Naive thymus-derived CD4-positive, alpha-beta T cell (primary cell): ENCODE measurements at regions not wholly inside any gene's neighbourhood (a gene's known extent, or its start where the extent isn't known, plus 50 kb on each side); places are given as distances from the start of the nearest gene placed in this dataset.
"Not testable (repeated sequence)": the region's sequence is repeated elsewhere in the genome, so short reads cannot be mapped to it uniquely, and the experiment has no call there.

ENCODE experiments used
- ATAC-seq: fragments of 150-1000 bp; cut with Tn5 transposase; 2 replicates; pipeline ENCODE4 v1.10.0; 2021; ENCODE audit warnings: mild to moderate bottlenecking, moderate library complexity
- CTCF ChIA-PET: fragments of 350-600 bp; sonication (Branson Sonifier 250); formaldehyde crosslinking; loops from one replicate; lab custom pipeline; 2021; ENCODE audit warnings: antibody characterized with exemption; lab: Charles Lee
- POLR2A ChIA-PET: fragments of 350-600 bp; sonication (Branson Sonifier 250); formaldehyde crosslinking; loops from one replicate; lab custom pipeline; 2021; ENCODE audit warnings: antibody characterized with exemption, inconsistent platforms; lab: Charles Lee
- DNase-seq, 9 donors: peaks; one replicate each; pipeline versions ENCODE4 v3.0.0 to v3.0.0-alpha.2; 2020 to 2022; ENCODE audit warnings: mixed read lengths in 1 of 9
- H3K27ac ChIP-seq: one replicate; pipeline ENCODE4 v1.7.0; 2013; ENCODE audit warnings: mild to moderate bottlenecking, low read depth, low read length, moderate library complexity
- H3K27me3 ChIP-seq, 2 donors: one replicate each; pipeline ENCODE4 v1.7.0; 2013; ENCODE audit warnings: low read length in 2 of 2, mild to moderate bottlenecking in 2 of 2, moderate library complexity in 2 of 2; ENCODE audit not compliant: control insufficient read depth in 2 of 2, insufficient read depth in 2 of 2
- H3K36me3 ChIP-seq, 3 experiments: 1 replicate in 2 of 3; 2 replicates in 1 of 3; pipeline ENCODE4 v1.7.0; 2013; ENCODE audit warnings: low read length in 3 of 3, mild to moderate bottlenecking in 3 of 3, moderate library complexity in 1 of 3; ENCODE audit not compliant: insufficient read depth in 3 of 3, control insufficient read depth in 2 of 3
- H3K4me1 ChIP-seq, 2 donors: one replicate each; pipeline ENCODE4 v1.7.0; 2013; ENCODE audit warnings: low read length in 2 of 2, mild to moderate bottlenecking in 2 of 2, moderate library complexity in 1 of 2; ENCODE audit not compliant: control insufficient read depth in 2 of 2, insufficient read depth in 2 of 2
- H3K4me3 ChIP-seq: 2 replicates; pipeline ENCODE4 v1.7.0; 2013; ENCODE audit warnings: mild to moderate bottlenecking, low read length
- H3K9me3 ChIP-seq, 3 experiments: 1 replicate in 2 of 3; 2 replicates in 1 of 3; pipeline ENCODE4 v1.7.0; 2013; ENCODE audit warnings: low read length in 3 of 3; ENCODE audit not compliant: control insufficient read depth in 2 of 3
- H3K27ac Mint-ChIP-seq, 9 donors: one replicate each; pipeline ENCODE4 v1.8.0; 2020 to 2022; ENCODE audit warnings: mixed read lengths in 9 of 9, mild to moderate bottlenecking in 8 of 9, moderate library complexity in 5 of 9, inconsistent platforms in 2 of 9
- H3K27me3 Mint-ChIP-seq, 5 donors: one replicate each; pipeline ENCODE4 v1.8.0; 2021 to 2022; ENCODE audit warnings: mixed read lengths in 5 of 5, mild to moderate bottlenecking in 1 of 5
- H3K36me3 Mint-ChIP-seq, 5 donors: one replicate each; pipeline ENCODE4 v1.8.0; 2020 to 2022; ENCODE audit warnings: mixed read lengths in 5 of 5, mild to moderate bottlenecking in 3 of 5, inconsistent platforms in 1 of 5
- H3K4me1 Mint-ChIP-seq, 7 donors: one replicate each; pipeline ENCODE4 v1.8.0; 2020 to 2022; ENCODE audit warnings: mixed read lengths in 7 of 7, mild to moderate bottlenecking in 3 of 7, inconsistent platforms in 1 of 7
- H3K4me3 Mint-ChIP-seq, 10 donors: one replicate each; pipeline ENCODE4 v1.8.0; 2020 to 2022; ENCODE audit warnings: mild to moderate bottlenecking in 10 of 10, mixed read lengths in 10 of 10, moderate library complexity in 6 of 10, inconsistent platforms in 2 of 10
- H3K9me3 Mint-ChIP-seq, 11 donors: one replicate each; pipeline ENCODE4 v1.8.0; 2020 to 2022; ENCODE audit warnings: mixed read lengths in 11 of 11, mild to moderate bottlenecking in 4 of 11, inconsistent platforms in 1 of 11, moderate library complexity in 1 of 11
- intact Hi-C, 2 donors: fragments of 100-400 bp; cut with micrococcal nuclease; formaldehyde crosslinking; loops; one replicate each; pipeline ENCODE4 v1.15.1; 2023

DNA sequence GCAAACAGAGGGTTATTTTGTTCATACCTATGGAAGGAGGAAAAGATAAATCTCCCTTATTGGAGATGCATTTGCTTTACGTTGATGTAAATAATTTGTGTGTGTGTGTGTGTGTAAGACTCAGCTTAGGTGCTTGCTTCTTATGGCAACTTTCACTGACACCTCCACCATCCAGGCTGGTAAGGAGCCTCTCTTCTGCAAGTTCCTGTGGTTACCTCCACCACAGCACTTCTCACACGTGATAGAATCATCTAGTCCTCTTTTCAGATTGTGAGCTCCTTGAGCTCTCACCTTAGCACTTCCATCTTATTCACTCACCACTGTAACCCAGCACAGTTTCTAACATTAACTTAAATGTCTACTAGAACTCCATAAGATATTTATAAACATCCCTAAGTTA lies 553.7 kb downstream of the FGF13 start:
- ChIA-PET CTCF (no interaction called here), POLR2A (no interaction called here)
- ATAC-seq (no peak), DNase-seq (no peak)
- H3K27ac ChIP-seq, result no peak overlapping the region
- intact Hi-C loops, result no loop called here
- H3K9me3 ChIP-seq, result no peaks in the 10 kb centered on the region
- Mint-ChIP-seq H3K4me1 (no peaks in the 10 kb centered on the region), H3K9me3 (peaks cover 0 to 5% (median 0%) of the 10 kb centered on the region in 11 donors), H3K36me3 (no peaks in the 10 kb centered on the region), H3K4me3 (no peak overlapping the region), H3K27ac (no peak overlapping the region), H3K27me3 (no peaks in the 10 kb centered on the region)
- no peak overlapping the region for H3K4me3 ChIP-seq
- no peaks in the 10 kb centered on the region for H3K27me3 ChIP-seq
- no peaks in the 10 kb centered on the region for H3K36me3 ChIP-seq
- no peaks in the 10 kb centered on the region for H3K4me1 ChIP-seq

DNA sequence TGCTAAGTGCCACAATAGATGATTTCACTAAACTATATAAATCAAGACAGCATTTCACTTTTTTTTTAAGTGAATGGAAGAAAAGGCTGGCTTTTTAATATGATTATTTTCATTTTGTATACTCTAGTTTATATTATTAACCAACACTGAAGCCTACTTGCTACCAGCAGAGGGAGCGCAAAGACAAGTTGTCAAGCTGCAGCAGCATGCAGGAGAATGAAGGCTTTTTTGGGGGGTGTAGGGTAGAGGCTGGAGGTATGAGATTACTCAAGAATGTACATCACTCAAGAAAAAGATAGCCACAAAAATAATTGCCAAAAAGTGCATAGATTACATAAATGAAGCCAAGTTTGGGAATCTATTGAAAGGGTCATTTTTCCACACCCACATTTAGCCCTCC lies 519.5 kb downstream of the FGF13 start:
- Mint-ChIP-seq H3K27ac (no peak overlapping the region), H3K4me3 (no peak overlapping the region), H3K4me1 (no peaks in the 10 kb centered on the region), H3K9me3 (peaks cover 0 to 1% (median 0%) of the 10 kb centered on the region in 11 donors), H3K36me3 (no peaks in the 10 kb centered on the region), H3K27me3 (no peaks in the 10 kb centered on the region)
- Histone ChIP-seq H3K27me3 (no peaks in the 10 kb centered on the region), H3K4me3 (no peak overlapping the region), H3K9me3 (no peaks in the 10 kb centered on the region), H3K4me1 (no peaks in the 10 kb centered on the region), H3K27ac (no peak overlapping the region), H3K36me3 (no peaks in the 10 kb centered on the region)
- POLR2A ChIA-PET, result no interaction called here
- no peak for ATAC-seq
- CTCF ChIA-PET, result no interaction called here
- intact Hi-C loops, result loop anchor here in 1 of 2 donors (5.0 kb wide), 1 partner anchor 555 kb away; no protein-coding TSS in a partner anchor
- no peak for DNase-seq

GRCh38 chrX:138229718-138230117 lies 481.8 kb downstream of the FGF13 start:
- intact Hi-C loops, result no loop called here
- H3K4me3 ChIP-seq, result no peak overlapping the region
- no peak for DNase-seq
- H3K36me3 ChIP-seq, result no peaks in the 10 kb centered on the region
- H3K27me3 ChIP-seq, result no peaks in the 10 kb centered on the region
- Mint-ChIP-seq H3K4me1 (no peaks in the 10 kb centered on the region), H3K36me3 (no peaks in the 10 kb centered on the region), H3K4me3 (no peak overlapping the region), H3K9me3 (peaks cover 0 to 7% (median 3%) of the 10 kb centered on the region in 11 donors), H3K27ac (no peak overlapping the region), H3K27me3 (no peaks in the 10 kb centered on the region)
- H3K27ac ChIP-seq, result no peak overlapping the region
- ATAC-seq, result no peak
- ChIA-PET CTCF (no interaction called here), POLR2A (no interaction called here)
- no peaks in the 10 kb centered on the region for H3K4me1 ChIP-seq
- no peaks in the 10 kb centered on the region for H3K9me3 ChIP-seq

DNA sequence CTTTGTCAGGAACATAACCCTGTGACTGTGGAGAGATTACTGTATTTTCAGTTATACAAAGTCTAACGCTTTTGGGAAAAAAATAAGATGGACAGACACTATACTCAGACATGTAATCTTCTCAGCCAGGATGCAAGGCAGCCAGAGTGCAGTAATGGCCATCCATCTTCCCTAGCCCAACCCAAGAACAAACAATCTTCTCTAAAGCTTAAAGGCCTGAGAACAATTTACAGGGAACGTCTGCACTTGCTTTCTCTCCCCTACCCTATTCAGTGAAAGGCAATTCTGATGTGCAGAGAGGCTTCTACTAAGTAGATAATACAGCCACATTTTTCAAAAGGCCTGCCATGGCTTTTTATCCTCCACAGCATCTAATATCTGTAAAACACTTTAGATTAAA lies 471.3 kb downstream of the FGF13 start:
- intact Hi-C loops, result no loop called here
- ChIA-PET CTCF (no interaction called here), POLR2A (no interaction called here)
- Histone ChIP-seq H3K36me3 (no peaks in the 10 kb centered on the region), H3K4me1 (no peaks in the 10 kb centered on the region), H3K27me3 (no peaks in the 10 kb centered on the region), H3K4me3 (no peak overlapping the region), H3K27ac (no peak overlapping the region), H3K9me3 (no peaks in the 10 kb centered on the region)
- DNase-seq (no peak), ATAC-seq (no peak)
- no peaks in the 10 kb centered on the region for H3K27me3 Mint-ChIP-seq
- H3K4me3 Mint-ChIP-seq, result no peak overlapping the region
- no peaks in the 10 kb centered on the region for H3K4me1 Mint-ChIP-seq
- H3K36me3 Mint-ChIP-seq, result no peaks in the 10 kb centered on the region
- H3K9me3 Mint-ChIP-seq, result no peaks in the 10 kb centered on the region
- H3K27ac Mint-ChIP-seq, result no peak overlapping the region

- H3K4me3 Mint-ChIP-seq, result no peak overlapping the region
- H3K4me1 Mint-ChIP-seq, result peaks cover 0 to 1% (median 0%) of the 10 kb centered on the region in 7 donors
- ATAC-seq (no peak), DNase-seq (no peak)
- H3K36me3 ChIP-seq, result no peaks in the 10 kb centered on the region
- ChIA-PET POLR2A (no interaction called here), CTCF (no interaction called here)
- H3K27ac Mint-ChIP-seq, result no peak overlapping the region
- H3K4me3 ChIP-seq, result no peak overlapping the region
- no peak overlapping the region for H3K27ac ChIP-seq
- no peaks in the 10 kb centered on the region for H3K27me3 Mint-ChIP-seq
- no peaks in the 10 kb centered on the region for H3K27me3 ChIP-seq
- no peaks in the 10 kb centered on the region for H3K4me1 ChIP-seq
- no peaks in the 10 kb centered on the region for H3K36me3 Mint-ChIP-seq
- intact Hi-C loops, result no loop called here
- H3K9me3 Mint-ChIP-seq, result peaks cover 0 to 6% (median 0%) of the 10 kb centered on the region in 11 donors
- H3K9me3 ChIP-seq, result no peaks in the 10 kb centered on the region
These were observed 457.5 kb downstream of the FGF13 start for GRCh38 chrX:138254001-138254400.

- Histone ChIP-seq H3K36me3 (no peaks in the 10 kb centered on the region), H3K27ac (no peak overlapping the region), H3K4me3 (no peak overlapping the region), H3K4me1 (no peaks in the 10 kb centered on the region), H3K27me3 (no peaks in the 10 kb centered on the region), H3K9me3 (no peaks in the 10 kb centered on the region)
- DNase-seq (no peak), ATAC-seq (no peak)
- ChIA-PET CTCF (no interaction called here), POLR2A (no interaction called here)
- Mint-ChIP-seq H3K27me3 (peaks cover 0 to 7% (median 0%) of the 10 kb centered on the region in 5 donors), H3K9me3 (peaks cover 0 to 5% (median 0%) of the 10 kb centered on the region in 11 donors), H3K4me1 (peaks cover 0 to 1% (median 0%) of the 10 kb centered on the region in 7 donors), H3K36me3 (no peaks in the 10 kb centered on the region), H3K4me3 (no peak overlapping the region), H3K27ac (no peak overlapping the region)
- intact Hi-C loops, result no loop called here
These were observed 456.1 kb downstream of the FGF13 start for GRCh38 chrX:138255373-138255772.

DNA sequence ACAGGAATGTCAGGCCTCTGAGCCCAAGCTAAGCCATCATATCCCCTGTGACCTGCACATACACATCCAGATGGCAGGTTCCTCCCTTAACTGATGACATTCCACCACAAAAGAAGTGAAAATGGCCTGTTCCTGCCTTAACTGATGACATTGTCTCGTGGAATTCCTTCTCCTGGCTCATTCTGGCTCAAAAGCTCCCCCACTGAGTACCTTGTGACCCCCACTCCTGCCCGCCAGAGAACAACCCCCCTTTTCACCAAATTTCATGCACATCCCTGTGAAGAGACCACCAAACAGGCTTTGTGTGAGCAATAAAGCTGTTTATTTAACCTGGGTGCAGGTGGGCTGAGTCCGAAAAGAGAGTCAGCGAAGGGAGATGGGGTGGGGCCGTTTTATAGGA lies 447.4 kb downstream of the FGF13 start:
- H3K27me3 Mint-ChIP-seq, result peaks cover 0 to 11% (median 8%) of the 10 kb centered on the region in 5 donors
- H3K9me3 Mint-ChIP-seq, CTCF ChIA-PET, DNase-seq, H3K27ac Mint-ChIP-seq, H3K4me1 Mint-ChIP-seq, H3K36me3 Mint-ChIP-seq, H3K9me3 ChIP-seq, H3K4me3 Mint-ChIP-seq, H3K27me3 ChIP-seq, POLR2A ChIA-PET, H3K4me1 ChIP-seq, H3K36me3 ChIP-seq, H3K27ac ChIP-seq, H3K4me3 ChIP-seq, intact Hi-C loops, ATAC-seq: not testable (repeated sequence)
